GM21447 (cell line): ENCODE measurements at regions not wholly inside any gene's neighbourhood (a gene's known extent, or its start where the extent isn't known, plus 50 kb on each side); places are given as distances from the start of the nearest gene placed in this dataset.

Experiments used
- ATAC-seq: cut with Tn5 transposase; IDR thresholded peaks from one replicate; pipeline ENCODE4 v1.9.1; 2021; ENCODE audit not compliant: unreplicated experiment

DNA sequence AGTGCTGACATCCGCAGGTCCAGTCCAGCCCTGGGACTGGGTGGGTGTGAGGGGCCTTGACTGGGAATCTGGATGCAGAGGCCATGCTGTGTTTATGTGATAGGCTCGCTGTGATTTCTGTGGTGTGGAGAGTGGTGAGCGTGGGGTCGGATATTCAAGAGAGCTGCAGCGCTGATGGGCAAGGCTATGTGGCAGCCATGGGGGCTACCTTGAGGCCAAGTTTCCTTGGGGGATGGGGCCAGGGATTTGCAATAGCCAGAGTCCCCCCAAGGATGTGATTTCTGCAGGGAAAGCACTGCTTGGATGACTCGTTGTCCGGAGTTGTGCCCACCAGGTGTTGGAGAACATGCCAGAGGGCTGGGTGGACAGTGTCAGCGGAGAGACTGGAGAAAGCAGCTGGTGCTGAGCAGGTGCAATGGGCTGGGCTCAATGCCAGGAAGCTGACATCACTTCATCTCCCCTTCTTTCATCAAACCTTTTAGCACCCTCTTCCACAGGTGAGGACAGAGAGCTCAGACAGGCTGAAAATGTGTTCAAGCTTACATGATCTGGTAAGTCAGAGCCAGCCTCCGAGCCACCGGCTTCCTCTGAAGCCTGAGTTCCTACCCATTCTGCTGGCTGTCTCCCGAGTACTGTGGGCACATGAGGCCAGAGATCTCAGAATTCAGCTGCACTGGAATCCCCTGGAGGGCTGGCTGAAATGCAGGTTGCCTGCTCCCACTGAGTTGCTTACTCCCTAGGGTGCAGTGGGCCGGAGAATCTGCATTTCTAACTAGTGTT is 132.9 kb downstream of the RHOU start:
- ATAC-seq: no peak

DNA sequence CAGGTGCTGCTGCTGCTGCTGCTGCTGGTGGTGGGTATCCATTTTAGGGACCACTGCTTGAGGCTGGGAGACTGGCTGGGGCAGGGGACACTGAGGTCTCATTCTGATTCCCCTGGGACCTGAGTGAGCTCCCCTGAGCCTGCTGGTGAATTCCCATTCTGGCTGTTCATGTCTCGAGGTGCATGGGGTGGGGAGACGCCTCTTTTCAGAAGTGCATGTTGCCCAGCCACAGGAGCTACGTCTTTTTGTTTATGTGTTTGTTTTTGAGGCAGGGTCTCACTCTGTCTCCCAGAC is 133.4 kb downstream of the RHOU start:
- no peak for ATAC-seq

DNA sequence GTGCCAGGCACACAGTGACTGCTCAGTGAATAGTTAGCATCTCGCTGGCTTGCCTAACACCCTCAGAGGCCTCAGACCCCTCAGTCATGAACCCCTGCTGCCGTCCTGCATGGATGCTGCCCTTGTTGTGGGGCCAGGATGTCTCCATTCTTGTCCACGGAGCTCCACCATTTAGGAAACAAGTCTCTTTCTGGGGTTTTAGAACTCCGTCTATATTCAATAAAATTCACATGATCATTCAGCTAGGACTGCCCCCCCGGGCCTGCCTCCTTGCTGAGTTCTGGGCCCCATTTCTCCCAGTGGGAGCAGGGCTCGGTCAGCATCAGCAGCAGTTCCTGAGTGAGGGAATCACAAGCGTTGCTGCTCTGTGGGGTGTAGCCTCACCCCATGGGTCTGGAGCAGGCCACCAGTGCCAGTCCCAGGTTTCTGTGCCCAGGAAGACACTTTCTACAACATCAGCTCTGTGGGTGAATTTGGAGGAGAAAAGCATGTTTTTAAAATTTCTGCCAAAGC is 134.1 kb downstream of the RHOU start:
- no peak for ATAC-seq

GRCh38 chr1:228870041-228870713 is 134.9 kb downstream of the RHOU start:
- ATAC-seq: no peak

GRCh38 chr1:228871314-228872061 is 136.2 kb downstream of the RHOU start:
- no peak for ATAC-seq

DNA sequence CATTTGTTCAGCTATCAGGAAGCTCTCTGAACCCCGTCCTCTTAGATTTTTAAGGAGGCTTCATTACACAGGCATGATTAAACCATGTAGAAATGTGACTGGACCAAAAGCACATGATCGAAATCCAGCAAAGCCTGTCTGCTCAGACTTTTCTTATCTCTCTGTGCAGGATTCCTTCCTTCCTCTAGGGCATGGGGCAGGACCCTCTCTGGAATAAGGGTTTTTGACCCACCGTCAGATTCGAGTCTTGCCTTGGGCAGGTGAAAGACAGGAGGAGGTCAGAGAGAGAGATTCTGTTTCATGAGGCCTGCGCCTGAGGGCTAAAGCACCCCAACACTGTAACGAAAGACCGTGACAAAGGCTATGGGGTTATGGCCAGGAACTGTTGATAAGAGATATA is 136.8 kb downstream of the RHOU start:
- ATAC-seq: no peak

GRCh38 chr1:228873709-228874108 is 138.4 kb downstream of the RHOU start:
- no peak for ATAC-seq

GRCh38 chr1:228875741-228876140 is 140.5 kb downstream of the RHOU start:
- ATAC-seq: no peak

GRCh38 chr1:228876187-228876586 is 140.9 kb downstream of the RHOU start:
- ATAC-seq: no peak

DNA sequence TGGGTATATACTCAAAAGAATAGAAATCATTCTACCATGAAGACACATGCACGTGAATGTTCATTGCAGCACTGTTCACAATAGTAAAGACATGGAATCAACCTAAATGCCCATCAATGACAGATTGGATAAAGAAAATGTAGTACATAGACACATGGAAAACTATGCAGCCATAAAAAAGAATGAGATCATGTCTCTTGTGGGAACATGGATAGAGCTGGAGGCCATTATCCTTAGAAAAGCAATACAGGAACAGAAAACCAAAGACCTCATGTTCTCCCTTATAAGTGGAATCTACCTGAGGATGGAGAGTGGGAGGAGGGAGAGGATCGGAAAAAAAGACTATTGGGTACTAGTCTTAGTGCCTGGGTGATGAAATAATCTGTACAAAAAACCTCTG is 143.9 kb downstream of the RHOU start:
- no peak for ATAC-seq

- no peak for ATAC-seq
Measured at GRCh38 chr1:228882041-228882770, 146.9 kb downstream of the RHOU start.

DNA sequence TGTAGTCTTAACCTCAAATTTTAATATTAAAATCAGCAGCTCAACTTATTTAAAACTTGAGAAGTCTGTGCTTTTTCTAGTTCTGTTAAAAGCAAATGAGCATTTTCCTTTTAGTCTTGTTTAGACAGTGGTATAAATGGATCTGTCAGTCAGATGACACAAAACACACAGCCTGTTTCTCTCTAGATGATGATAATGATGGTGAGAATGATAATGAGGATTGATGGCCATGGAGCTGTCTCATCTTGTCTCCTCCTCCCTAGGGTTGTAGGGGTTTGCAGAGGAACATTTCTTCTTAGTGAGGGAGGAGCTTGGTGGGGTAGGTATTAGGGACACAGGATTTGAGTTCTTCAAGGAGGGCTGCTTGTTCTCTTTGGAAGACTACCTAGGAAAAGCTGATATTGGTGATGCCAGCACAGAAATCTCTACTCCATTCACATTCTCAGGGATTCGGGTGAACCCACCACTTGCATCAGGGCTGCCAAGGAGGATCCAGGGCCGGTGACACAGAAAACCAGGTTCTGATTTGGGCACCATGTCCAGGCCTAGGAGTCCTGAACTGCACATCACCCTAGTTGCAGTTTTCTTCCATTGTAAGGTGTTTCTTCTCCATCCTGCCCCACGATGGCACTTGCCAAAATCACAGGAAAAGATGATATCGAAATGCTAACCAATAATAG is 147.6 kb downstream of the RHOU start:
- no peak for ATAC-seq

DNA sequence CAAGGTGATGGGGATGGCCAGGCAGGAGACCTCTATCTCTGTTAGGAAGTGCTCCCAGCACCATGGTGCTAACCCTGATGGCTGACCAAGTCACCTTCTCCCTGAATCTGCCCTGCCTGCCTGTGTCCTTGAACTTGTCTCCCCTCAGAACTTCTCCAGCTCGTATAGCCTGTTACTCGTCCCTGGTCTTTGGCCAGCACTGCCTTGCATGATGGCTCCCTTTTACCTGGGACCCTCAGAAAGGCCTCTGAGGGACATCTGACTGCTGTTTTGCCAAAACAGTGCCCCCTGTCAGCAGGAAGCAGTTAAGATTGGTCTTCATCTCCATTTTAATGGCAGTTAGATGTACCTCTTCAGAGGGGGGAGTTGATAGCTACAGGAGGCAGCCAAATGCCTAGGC is 148.3 kb downstream of the RHOU start:
- ATAC-seq: no peak

DNA sequence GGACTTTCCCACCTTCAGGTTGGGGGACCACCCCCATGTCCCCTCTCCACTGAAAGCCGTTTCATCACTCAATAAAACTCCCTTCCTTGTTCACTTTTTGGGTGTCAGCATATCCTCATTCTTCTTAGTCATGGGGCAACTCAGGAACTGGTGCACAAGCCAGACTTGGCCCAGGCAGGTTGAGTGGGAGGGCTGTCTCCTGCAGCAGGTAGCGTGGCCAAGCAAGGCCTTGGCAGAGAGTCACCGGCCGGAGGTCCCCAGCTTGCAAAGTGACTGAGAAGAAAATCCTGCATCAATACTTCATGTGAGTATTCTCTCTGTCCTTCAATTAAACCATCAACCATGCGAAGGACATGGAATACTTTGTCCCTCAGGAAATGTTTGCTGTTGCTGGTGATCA is 148.9 kb downstream of the RHOU start:
- no peak for ATAC-seq

DNA sequence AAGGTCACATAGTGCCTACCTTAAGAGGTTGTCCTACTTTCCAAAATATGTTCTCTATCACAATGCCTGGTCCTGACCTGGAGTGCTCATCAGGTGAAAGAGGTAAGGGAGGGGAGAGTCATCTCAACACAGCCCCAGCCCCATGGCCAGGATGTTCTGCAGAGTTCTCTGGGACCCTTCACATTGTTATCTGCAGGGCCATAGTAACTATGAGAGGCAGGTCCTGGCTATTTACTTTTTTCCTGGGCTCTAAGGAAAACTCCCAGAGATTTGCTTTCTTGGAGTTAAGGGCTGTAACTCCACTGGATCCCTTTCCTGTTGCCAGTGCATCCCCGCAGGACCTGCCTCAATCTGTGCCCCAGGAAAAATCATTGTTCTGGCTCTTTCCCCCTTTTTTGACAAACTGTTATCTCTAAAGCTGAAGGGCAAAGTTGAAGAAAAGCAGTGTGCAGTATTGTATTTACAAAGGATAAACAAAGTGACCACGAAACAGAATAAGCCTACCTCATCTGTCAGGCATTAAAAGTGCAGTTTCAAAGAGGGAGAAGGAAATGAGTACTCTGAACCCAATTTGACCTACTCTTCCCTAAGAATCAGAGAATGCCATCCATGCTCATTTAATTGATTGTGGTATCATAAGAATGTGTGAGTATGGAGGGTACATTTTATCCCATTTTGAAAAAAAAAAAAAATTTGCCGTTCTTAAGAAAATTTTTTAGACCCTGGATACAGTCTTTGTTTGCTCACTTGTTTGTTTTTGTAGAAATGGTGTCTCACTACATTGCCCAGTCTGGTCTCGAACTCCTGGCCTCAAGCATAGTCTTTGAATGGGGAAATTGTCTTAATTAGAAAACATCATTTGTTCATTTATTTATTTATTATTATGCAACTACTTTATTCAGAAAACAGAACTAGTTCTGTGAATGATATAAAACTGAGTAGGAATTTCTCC is 149.6 kb downstream of the RHOU start:
- no peak for ATAC-seq

- ATAC-seq: no peak
Measured at GRCh38 chr1:228885845-228886244, 150.6 kb downstream of the RHOU start.

DNA sequence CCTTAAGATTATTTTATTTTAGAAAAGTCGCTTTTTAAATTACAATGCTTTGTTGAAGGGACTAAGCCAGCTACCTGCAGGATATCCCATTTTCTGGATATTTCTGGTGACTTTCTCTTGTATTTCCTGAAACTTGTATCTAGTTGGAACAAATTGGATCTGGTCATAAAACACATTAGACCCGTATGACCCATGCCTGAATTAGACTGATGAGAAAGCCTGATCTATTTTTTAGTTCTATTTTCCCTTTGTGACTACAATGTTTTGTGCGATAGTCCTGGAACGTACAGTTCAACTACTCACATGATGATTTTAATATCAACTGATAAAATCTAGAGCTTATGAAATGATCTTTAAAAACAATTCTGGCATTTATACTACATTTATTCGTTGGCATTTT is 151.8 kb downstream of the RHOU start:
- no peak for ATAC-seq

GRCh38 chr1:228887960-228888359 is 152.7 kb downstream of the RHOU start:
- ATAC-seq: no peak

GRCh38 chr1:228889289-228889688 is 154.0 kb downstream of the RHOU start:
- no peak for ATAC-seq
